ENCODE measurements at regions not wholly inside any gene's neighbourhood (a gene's known extent, or its start where the extent isn't known, plus 50 kb on each side); places are given as distances from the start of the nearest gene placed in this dataset.
"Not testable (repeated sequence)": the region's sequence is repeated elsewhere in the genome, so short reads cannot be mapped to it uniquely, and the experiment has no call there.

DNA sequence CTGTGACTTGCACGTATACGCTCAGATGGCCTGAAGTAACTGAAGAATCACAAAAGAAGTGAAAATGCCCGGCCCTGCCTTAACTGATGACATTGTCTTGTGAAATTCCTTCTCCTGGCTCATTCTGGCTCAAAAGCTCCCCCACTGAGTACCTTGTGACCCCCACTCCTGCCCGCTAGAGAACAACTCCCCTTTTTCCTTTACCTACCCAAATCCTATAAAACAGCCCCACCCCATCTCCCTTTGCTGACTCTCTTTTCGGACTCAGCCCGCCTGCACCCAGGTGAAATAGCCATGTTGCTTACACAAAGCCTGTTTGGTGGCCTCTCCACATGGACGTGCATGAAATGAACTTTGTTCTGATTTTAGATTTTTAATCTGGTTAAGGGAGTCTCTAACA, 81.3 kb downstream of the EBNA1BP2 start:
- H3K56ac ChIP-seq (ENCODE audit: low read length); H3K27me3 ChIP-seq (ENCODE audit: insufficient read depth, low read length, poor library complexity); H2AK5ac ChIP-seq (ENCODE audit: low read length); H3K4ac ChIP-seq (ENCODE audit: low read depth, low read length); H3K4me1 ChIP-seq (ENCODE audit: control insufficient read depth, low read depth, low read length); H2BK5ac ChIP-seq (ENCODE audit: low read length); H4K8ac ChIP-seq (ENCODE audit: low read depth, low read length); H2BK15ac ChIP-seq (replicated peaks; ENCODE audit: low read depth); H3K27ac ChIP-seq (ENCODE audit: low read depth, low read length); H3K18ac ChIP-seq (ENCODE audit: low read length); H3K79me2 ChIP-seq (ENCODE audit: control insufficient read depth, insufficient read depth, low read length); H3K4me3 ChIP-seq (ENCODE audit: low read length); H4K5ac ChIP-seq (ENCODE audit: low read length); DNase-seq; H3K36me3 ChIP-seq (ENCODE audit: control insufficient read depth, insufficient read depth, low read length); H3K23ac ChIP-seq (ENCODE audit: low read length); H3K9ac ChIP-seq (ENCODE audit: low read length); H3K4me2 ChIP-seq (ENCODE audit: low read length); H2BK120ac ChIP-seq (ENCODE audit: low read depth, low read length); H3K79me1 ChIP-seq (ENCODE audit: low read length): not testable (repeated sequence)
- WGBS (ENCODE audit: extremely low coverage, insufficient coverage, low lambda C conversion rate) = no CpG with 5 or more reads among the region's 7 CpGs

DNA sequence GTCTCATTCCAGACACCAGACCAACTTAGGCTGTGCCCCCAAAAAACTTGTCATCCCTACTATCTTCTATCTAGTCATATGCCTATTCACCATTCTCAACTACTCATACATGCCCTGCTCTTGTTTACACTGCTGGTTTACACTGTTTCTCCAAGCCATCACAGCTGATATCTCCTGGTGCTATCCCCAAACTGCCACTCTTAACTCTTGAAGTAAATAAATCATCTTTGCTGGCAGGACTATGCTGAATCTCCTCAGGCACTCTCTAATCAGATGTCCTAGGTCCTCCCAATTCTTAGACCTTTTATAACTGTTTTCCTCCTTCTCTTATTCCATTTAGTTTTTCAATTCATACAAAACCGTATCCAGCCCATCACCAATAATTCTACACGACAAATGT, 81.9 kb downstream of the EBNA1BP2 start:
- H3K36me3 ChIP-seq (ENCODE audit: control insufficient read depth, insufficient read depth, low read length); H2BK120ac ChIP-seq (ENCODE audit: low read depth, low read length); H3K79me2 ChIP-seq (ENCODE audit: control insufficient read depth, insufficient read depth, low read length); H3K79me1 ChIP-seq (ENCODE audit: low read length); H3K4me3 ChIP-seq (ENCODE audit: low read length); H3K4me1 ChIP-seq (ENCODE audit: control insufficient read depth, low read depth, low read length); H3K9ac ChIP-seq (ENCODE audit: low read length); H2BK15ac ChIP-seq (replicated peaks; ENCODE audit: low read depth); H4K8ac ChIP-seq (ENCODE audit: low read depth, low read length); H3K4ac ChIP-seq (ENCODE audit: low read depth, low read length); H3K56ac ChIP-seq (ENCODE audit: low read length); H3K18ac ChIP-seq (ENCODE audit: low read length); H3K27me3 ChIP-seq (ENCODE audit: insufficient read depth, low read length, poor library complexity); H2BK5ac ChIP-seq (ENCODE audit: low read length); H3K4me2 ChIP-seq (ENCODE audit: low read length); H4K5ac ChIP-seq (ENCODE audit: low read length); H2AK5ac ChIP-seq (ENCODE audit: low read length); H3K23ac ChIP-seq (ENCODE audit: low read length); DNase-seq; H3K27ac ChIP-seq (ENCODE audit: low read depth, low read length): not testable (repeated sequence)
- no CpG with 5 or more reads among the region's 2 CpGs for WGBS (ENCODE audit: extremely low coverage, insufficient coverage, low lambda C conversion rate)

DNA sequence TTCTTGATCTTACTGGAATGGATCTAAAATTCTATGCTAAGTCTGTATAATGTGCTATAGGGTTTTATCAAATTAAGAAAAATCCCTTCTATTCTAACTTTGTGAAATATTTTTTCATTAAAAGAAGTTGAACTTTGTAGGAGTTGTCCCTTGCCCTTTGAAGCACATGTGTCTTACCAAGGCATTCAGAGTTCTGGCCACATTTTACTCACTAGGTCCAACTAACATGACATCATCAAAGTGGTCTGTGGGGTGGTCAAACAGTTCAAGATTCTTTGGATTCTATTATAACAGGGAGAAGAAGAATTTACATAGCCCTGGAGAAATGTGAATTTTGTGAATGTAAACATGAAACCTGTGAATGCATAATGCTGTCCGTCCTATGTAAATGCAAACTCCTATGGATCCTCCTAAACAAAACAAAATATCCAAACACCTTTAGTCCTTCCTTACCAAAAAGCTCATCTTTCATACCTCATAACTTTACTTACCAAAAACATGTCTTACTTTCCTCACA, 88.7 kb downstream of the EBNA1BP2 start:
- H3K23ac ChIP-seq (ENCODE audit: low read length) = no peak overlapping the region
- H3K36me3 ChIP-seq (ENCODE audit: control insufficient read depth, insufficient read depth, low read length) = no peaks in the 10 kb centered on the region
- H4K8ac ChIP-seq (ENCODE audit: low read depth, low read length) = no peak overlapping the region
- no peak overlapping the region for H2BK5ac ChIP-seq (ENCODE audit: low read length)
- no CpG with 5 or more reads among the region's 1 CpG for WGBS (ENCODE audit: extremely low coverage, insufficient coverage, low lambda C conversion rate)
- no peaks in the 10 kb centered on the region for H3K27me3 ChIP-seq (ENCODE audit: insufficient read depth, low read length, poor library complexity)
- H3K27ac ChIP-seq (ENCODE audit: low read depth, low read length) = no peak overlapping the region
- H4K5ac ChIP-seq (ENCODE audit: low read length) = no peak overlapping the region
- H3K79me2 ChIP-seq (ENCODE audit: control insufficient read depth, insufficient read depth, low read length) = no peaks in the 10 kb centered on the region
- H3K56ac ChIP-seq (ENCODE audit: low read length) = no peak overlapping the region
- no peak overlapping the region for H2BK15ac ChIP-seq (replicated peaks; ENCODE audit: low read depth)
- H3K79me1 ChIP-seq (ENCODE audit: low read length) = no peaks in the 10 kb centered on the region
- H3K18ac ChIP-seq (ENCODE audit: low read length) = no peak overlapping the region
- H2BK120ac ChIP-seq (ENCODE audit: low read depth, low read length) = no peak overlapping the region
- H3K9ac ChIP-seq (ENCODE audit: low read length) = no peak overlapping the region
- no peak overlapping the region for H3K4me2 ChIP-seq (ENCODE audit: low read length)
- no peak overlapping the region for H3K4ac ChIP-seq (ENCODE audit: low read depth, low read length)
- no peak overlapping the region for H3K4me3 ChIP-seq (ENCODE audit: low read length)
- H2AK5ac ChIP-seq (ENCODE audit: low read length) = no peak overlapping the region
- DNase-seq = no peak
- no peaks in the 10 kb centered on the region for H3K4me1 ChIP-seq (ENCODE audit: control insufficient read depth, low read depth, low read length)

DNA sequence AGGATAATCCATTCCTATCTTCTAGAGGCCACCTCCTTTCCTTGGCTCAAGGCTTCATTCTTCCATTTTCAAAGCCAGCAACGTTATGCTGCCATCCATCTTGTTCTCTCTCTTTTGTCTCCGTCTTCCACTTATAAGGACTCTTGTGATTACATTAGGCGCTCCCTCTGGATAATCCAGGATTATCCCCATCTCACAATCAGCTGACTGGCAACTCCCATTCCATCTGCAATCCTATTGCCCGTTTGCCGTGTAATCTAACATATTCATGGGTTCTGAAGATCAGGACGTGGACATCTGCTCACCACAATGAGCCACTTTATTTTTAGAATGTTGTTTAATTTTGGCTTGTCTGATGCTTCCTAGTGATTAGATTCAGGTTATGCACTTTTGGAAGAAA, 89.3 kb downstream of the EBNA1BP2 start:
- no peaks in the 10 kb centered on the region for H3K27me3 ChIP-seq (ENCODE audit: insufficient read depth, low read length, poor library complexity)
- no peak overlapping the region for H2AK5ac ChIP-seq (ENCODE audit: low read length)
- H3K79me1 ChIP-seq (ENCODE audit: low read length) = no peaks in the 10 kb centered on the region
- no peak overlapping the region for H3K4ac ChIP-seq (ENCODE audit: low read depth, low read length)
- DNase-seq = no peak
- H4K8ac ChIP-seq (ENCODE audit: low read depth, low read length) = no peak overlapping the region
- no peak overlapping the region for H3K27ac ChIP-seq (ENCODE audit: low read depth, low read length)
- no peak overlapping the region for H2BK5ac ChIP-seq (ENCODE audit: low read length)
- no peaks in the 10 kb centered on the region for H3K79me2 ChIP-seq (ENCODE audit: control insufficient read depth, insufficient read depth, low read length)
- H3K23ac ChIP-seq (ENCODE audit: low read length) = no peak overlapping the region
- no peaks in the 10 kb centered on the region for H3K36me3 ChIP-seq (ENCODE audit: control insufficient read depth, insufficient read depth, low read length)
- no CpG with 5 or more reads among the region's 6 CpGs for WGBS (ENCODE audit: extremely low coverage, insufficient coverage, low lambda C conversion rate)
- H3K4me2 ChIP-seq (ENCODE audit: low read length) = no peak overlapping the region
- no peak overlapping the region for H2BK15ac ChIP-seq (replicated peaks; ENCODE audit: low read depth)
- no peak overlapping the region for H3K9ac ChIP-seq (ENCODE audit: low read length)
- no peak overlapping the region for H3K18ac ChIP-seq (ENCODE audit: low read length)
- no peak overlapping the region for H2BK120ac ChIP-seq (ENCODE audit: low read depth, low read length)
- no peak overlapping the region for H3K56ac ChIP-seq (ENCODE audit: low read length)
- H4K5ac ChIP-seq (ENCODE audit: low read length) = no peak overlapping the region
- no peaks in the 10 kb centered on the region for H3K4me1 ChIP-seq (ENCODE audit: control insufficient read depth, low read depth, low read length)
- no peak overlapping the region for H3K4me3 ChIP-seq (ENCODE audit: low read length)

- H4K8ac ChIP-seq (ENCODE audit: low read depth, low read length) = no peak overlapping the region
- H3K27me3 ChIP-seq (ENCODE audit: insufficient read depth, low read length, poor library complexity) = no peaks in the 10 kb centered on the region
- no CpG with 5 or more reads among the region's 6 CpGs for WGBS (ENCODE audit: extremely low coverage, insufficient coverage, low lambda C conversion rate)
Observed at GRCh38 chr1:43077273-43077672, 94.8 kb downstream of the EBNA1BP2 start.

DNA sequence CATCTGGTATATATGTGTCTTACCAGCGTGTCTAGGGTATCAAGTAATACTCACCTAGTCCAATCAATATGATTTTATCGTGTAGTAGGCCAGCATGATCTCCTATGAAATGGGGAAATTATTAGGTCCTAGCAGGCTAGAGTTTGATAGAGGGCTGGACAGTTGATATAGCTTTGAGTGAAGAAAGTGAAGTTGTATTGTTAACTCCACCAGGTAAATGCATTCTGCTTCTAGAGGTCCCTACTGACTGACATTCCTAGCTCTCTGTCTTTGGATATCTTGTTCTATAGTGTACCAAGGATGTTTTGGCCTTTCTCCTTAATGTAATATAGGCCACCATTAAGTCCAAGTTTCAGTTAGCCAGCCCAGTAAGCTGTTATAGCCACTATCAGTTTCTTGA, 97.4 kb downstream of the EBNA1BP2 start:
- Histone ChIP-seq H3K4me3 (ENCODE audit: low read length) (no peak overlapping the region), H3K4ac (ENCODE audit: low read depth, low read length) (no peak overlapping the region), H3K27me3 (ENCODE audit: insufficient read depth, low read length, poor library complexity) (no peaks in the 10 kb centered on the region), H3K4me1 (ENCODE audit: control insufficient read depth, low read depth, low read length) (peaks cover under 1% of the 10 kb centered on the region), H3K36me3 (ENCODE audit: control insufficient read depth, insufficient read depth, low read length) (no peaks in the 10 kb centered on the region), H3K18ac (ENCODE audit: low read length) (no peak overlapping the region), H3K4me2 (ENCODE audit: low read length) (no peak overlapping the region), H3K27ac (ENCODE audit: low read depth, low read length) (no peak overlapping the region), H3K56ac (ENCODE audit: low read length) (no peak overlapping the region), H2AK5ac (ENCODE audit: low read length) (no peak overlapping the region), H2BK120ac (ENCODE audit: low read depth, low read length) (no peak overlapping the region), H3K79me1 (ENCODE audit: low read length) (no peaks in the 10 kb centered on the region), H3K9ac (ENCODE audit: low read length) (no peak overlapping the region), H4K5ac (ENCODE audit: low read length) (no peak overlapping the region), H4K8ac (ENCODE audit: low read depth, low read length) (no peak overlapping the region), H3K23ac (ENCODE audit: low read length) (no peak overlapping the region), H3K79me2 (ENCODE audit: control insufficient read depth, insufficient read depth, low read length) (no peaks in the 10 kb centered on the region), H2BK5ac (ENCODE audit: low read length) (no peak overlapping the region), H2BK15ac (replicated peaks; ENCODE audit: low read depth) (no peak overlapping the region)
- no peak for DNase-seq
- no CpG with 5 or more reads among the region's 2 CpGs for WGBS (ENCODE audit: extremely low coverage, insufficient coverage, low lambda C conversion rate)

More at GRCh38 chr1:43077273-43077672, 94.8 kb downstream of the EBNA1BP2 start:
- Histone ChIP-seq H2BK120ac (ENCODE audit: low read depth, low read length) (no peak overlapping the region), H3K79me2 (ENCODE audit: control insufficient read depth, insufficient read depth, low read length) (no peaks in the 10 kb centered on the region), H3K4me3 (ENCODE audit: low read length) (no peak overlapping the region), H3K27ac (ENCODE audit: low read depth, low read length) (no peak overlapping the region), H3K4me2 (ENCODE audit: low read length) (no peak overlapping the region), H3K4ac (ENCODE audit: low read depth, low read length) (no peak overlapping the region), H3K36me3 (ENCODE audit: control insufficient read depth, insufficient read depth, low read length) (no peaks in the 10 kb centered on the region), H3K79me1 (ENCODE audit: low read length) (no peaks in the 10 kb centered on the region), H3K4me1 (ENCODE audit: control insufficient read depth, low read depth, low read length) (no peaks in the 10 kb centered on the region), H2BK5ac (ENCODE audit: low read length) (no peak overlapping the region), H3K18ac (ENCODE audit: low read length) (no peak overlapping the region), H4K5ac (ENCODE audit: low read length) (no peak overlapping the region), H3K23ac (ENCODE audit: low read length) (no peak overlapping the region), H2BK15ac (replicated peaks; ENCODE audit: low read depth) (no peak overlapping the region), H3K9ac (ENCODE audit: low read length) (no peak overlapping the region), H3K56ac (ENCODE audit: low read length) (no peak overlapping the region), H2AK5ac (ENCODE audit: low read length) (no peak overlapping the region)
- DNase-seq = no peak
